ENCODE measurements at regions not wholly inside any gene's neighbourhood (a gene's known extent, or its start where the extent isn't known, plus 50 kb on each side); places are given as distances from the start of the nearest gene placed in this dataset.

DNA sequence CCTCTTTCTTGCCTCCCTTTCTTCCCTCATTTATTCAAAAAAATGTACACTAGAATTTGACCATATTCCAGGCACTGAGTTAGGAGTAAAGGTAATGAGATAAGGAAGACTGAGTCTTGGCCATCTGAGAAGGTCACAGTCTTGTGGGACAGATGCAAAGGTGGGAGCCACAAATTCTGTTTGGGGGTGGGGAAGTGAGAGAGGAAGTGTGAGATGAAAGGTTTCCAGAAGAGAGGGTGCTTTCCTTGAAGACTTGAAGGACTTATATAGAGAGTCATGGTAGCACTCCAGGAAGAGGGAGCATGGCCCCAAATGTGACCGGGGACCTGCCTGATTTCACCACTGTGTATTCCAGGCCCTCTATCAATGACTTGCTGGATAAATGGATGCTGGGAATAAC lies 320.6 kb downstream of the LPIN1 start:
- H3K27me3 Mint-ChIP-seq (ENCODE audit: unreplicated experiment): no peaks in the 10 kb centered on the region
- no peaks in the 10 kb centered on the region for H3K36me3 Mint-ChIP-seq (ENCODE audit: unreplicated experiment)

GRCh38 chr2:12068796-12069538 lies 322.5 kb downstream of the LPIN1 start:
- TF ChIP-seq, protein P1, sequence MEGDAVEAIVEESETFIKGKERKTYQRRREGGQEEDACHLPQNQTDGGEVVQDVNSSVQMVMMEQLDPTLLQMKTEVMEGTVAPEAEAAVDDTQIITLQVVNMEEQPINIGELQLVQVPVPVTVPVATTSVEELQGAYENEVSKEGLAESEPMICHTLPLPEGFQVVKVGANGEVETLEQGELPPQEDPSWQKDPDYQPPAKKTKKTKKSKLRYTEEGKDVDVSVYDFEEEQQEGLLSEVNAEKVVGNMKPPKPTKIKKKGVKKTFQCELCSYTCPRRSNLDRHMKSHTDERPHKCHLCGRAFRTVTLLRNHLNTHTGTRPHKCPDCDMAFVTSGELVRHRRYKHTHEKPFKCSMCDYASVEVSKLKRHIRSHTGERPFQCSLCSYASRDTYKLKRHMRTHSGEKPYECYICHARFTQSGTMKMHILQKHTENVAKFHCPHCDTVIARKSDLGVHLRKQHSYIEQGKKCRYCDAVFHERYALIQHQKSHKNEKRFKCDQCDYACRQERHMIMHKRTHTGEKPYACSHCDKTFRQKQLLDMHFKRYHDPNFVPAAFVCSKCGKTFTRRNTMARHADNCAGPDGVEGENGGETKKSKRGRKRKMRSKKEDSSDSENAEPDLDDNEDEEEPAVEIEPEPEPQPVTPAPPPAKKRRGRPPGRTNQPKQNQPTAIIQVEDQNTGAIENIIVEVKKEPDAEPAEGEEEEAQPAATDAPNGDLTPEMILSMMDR (IDR thresholded peaks at IDR 0.05; ENCODE audit: partially characterized antibody, unreplicated experiment): no peak
- no peak overlapping the region for H3K4me3 Mint-ChIP-seq (ENCODE audit: unreplicated experiment)
- H3K27me3 Mint-ChIP-seq (ENCODE audit: unreplicated experiment): no peaks in the 10 kb centered on the region
- peaks cover 1% of the 10 kb centered on the region for H3K9me3 Mint-ChIP-seq (ENCODE audit: unreplicated experiment)
- H3K4me1 Mint-ChIP-seq (ENCODE audit: low read depth, unreplicated experiment): no peaks in the 10 kb centered on the region
- H3K27ac Mint-ChIP-seq (ENCODE audit: unreplicated experiment): no peak overlapping the region
- H3K36me3 Mint-ChIP-seq (ENCODE audit: unreplicated experiment): no peaks in the 10 kb centered on the region
- no peak for DNase-seq

More for the DNA sequence above, 320.6 kb downstream of the LPIN1 start:
- H3K27ac Mint-ChIP-seq (ENCODE audit: unreplicated experiment): no peak overlapping the region
- H3K9me3 Mint-ChIP-seq (ENCODE audit: unreplicated experiment): peaks cover 1% of the 10 kb centered on the region
- H3K4me1 Mint-ChIP-seq (ENCODE audit: low read depth, unreplicated experiment): no peaks in the 10 kb centered on the region
- DNase-seq: no peak
- TF ChIP-seq, protein P1 (IDR thresholded peaks at IDR 0.05; ENCODE audit: partially characterized antibody, unreplicated experiment): no peak
- no peak overlapping the region for H3K4me3 Mint-ChIP-seq (ENCODE audit: unreplicated experiment)

- H3K4me1 Mint-ChIP-seq (ENCODE audit: low read depth, unreplicated experiment): no peaks in the 10 kb centered on the region
- no peak overlapping the region for H3K27ac Mint-ChIP-seq (ENCODE audit: unreplicated experiment)
- H3K4me3 Mint-ChIP-seq (ENCODE audit: unreplicated experiment): no peak overlapping the region
- H3K9me3 Mint-ChIP-seq (ENCODE audit: unreplicated experiment): peaks cover 1% of the 10 kb centered on the region
- no peaks in the 10 kb centered on the region for H3K27me3 Mint-ChIP-seq (ENCODE audit: unreplicated experiment)
- H3K36me3 Mint-ChIP-seq (ENCODE audit: unreplicated experiment): no peaks in the 10 kb centered on the region
- TF ChIP-seq, protein P1 (IDR thresholded peaks at IDR 0.05; ENCODE audit: partially characterized antibody, unreplicated experiment): no peak
- no peak for DNase-seq
Observed at GRCh38 chr2:12070153-12070552, 323.7 kb downstream of the LPIN1 start.

DNA sequence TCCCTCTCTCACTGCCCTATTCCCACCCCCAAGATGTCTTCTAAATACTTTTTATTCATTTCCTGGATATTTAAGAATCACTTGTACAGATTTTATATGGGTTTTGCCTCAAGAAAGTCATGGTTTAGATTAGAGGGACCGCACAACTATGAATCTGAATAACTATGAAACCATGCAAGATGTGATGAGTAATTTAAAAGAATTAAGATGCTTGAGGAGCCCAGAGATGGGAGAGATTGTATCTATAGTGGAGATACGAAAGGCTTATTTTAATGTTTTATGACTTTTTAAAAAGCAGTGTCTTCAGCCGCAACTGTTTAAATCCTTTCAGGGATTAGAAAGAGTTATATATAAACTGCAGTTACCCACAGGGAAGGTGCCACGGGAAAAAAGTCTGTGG lies 324.1 kb downstream of the LPIN1 start:
- TF ChIP-seq, protein P1 (IDR thresholded peaks at IDR 0.05; ENCODE audit: partially characterized antibody, unreplicated experiment): no peak
- H3K36me3 Mint-ChIP-seq (ENCODE audit: unreplicated experiment): no peaks in the 10 kb centered on the region
- peaks cover 1% of the 10 kb centered on the region for H3K9me3 Mint-ChIP-seq (ENCODE audit: unreplicated experiment)
- no peak for DNase-seq
- no peak overlapping the region for H3K4me3 Mint-ChIP-seq (ENCODE audit: unreplicated experiment)
- H3K27ac Mint-ChIP-seq (ENCODE audit: unreplicated experiment): no peak overlapping the region
- no peaks in the 10 kb centered on the region for H3K27me3 Mint-ChIP-seq (ENCODE audit: unreplicated experiment)
- no peaks in the 10 kb centered on the region for H3K4me1 Mint-ChIP-seq (ENCODE audit: low read depth, unreplicated experiment)

- H3K4me3 Mint-ChIP-seq (ENCODE audit: unreplicated experiment): no peak overlapping the region
- no peaks in the 10 kb centered on the region for H3K36me3 Mint-ChIP-seq (ENCODE audit: unreplicated experiment)
- H3K9me3 Mint-ChIP-seq (ENCODE audit: unreplicated experiment): peaks cover 1% of the 10 kb centered on the region
- H3K27me3 Mint-ChIP-seq (ENCODE audit: unreplicated experiment): no peaks in the 10 kb centered on the region
- H3K4me1 Mint-ChIP-seq (ENCODE audit: low read depth, unreplicated experiment): no peaks in the 10 kb centered on the region
- H3K27ac Mint-ChIP-seq (ENCODE audit: unreplicated experiment): no peak overlapping the region
- TF ChIP-seq, protein P1 (IDR thresholded peaks at IDR 0.05; ENCODE audit: partially characterized antibody, unreplicated experiment): no peak
- DNase-seq: no peak
Observed at GRCh38 chr2:12071318-12071717, 324.9 kb downstream of the LPIN1 start.
